ENCODE measurements at regions not wholly inside any gene's neighbourhood (a gene's known extent, or its start where the extent isn't known, plus 50 kb on each side); places are given as distances from the start of the nearest gene placed in this dataset.

DNA sequence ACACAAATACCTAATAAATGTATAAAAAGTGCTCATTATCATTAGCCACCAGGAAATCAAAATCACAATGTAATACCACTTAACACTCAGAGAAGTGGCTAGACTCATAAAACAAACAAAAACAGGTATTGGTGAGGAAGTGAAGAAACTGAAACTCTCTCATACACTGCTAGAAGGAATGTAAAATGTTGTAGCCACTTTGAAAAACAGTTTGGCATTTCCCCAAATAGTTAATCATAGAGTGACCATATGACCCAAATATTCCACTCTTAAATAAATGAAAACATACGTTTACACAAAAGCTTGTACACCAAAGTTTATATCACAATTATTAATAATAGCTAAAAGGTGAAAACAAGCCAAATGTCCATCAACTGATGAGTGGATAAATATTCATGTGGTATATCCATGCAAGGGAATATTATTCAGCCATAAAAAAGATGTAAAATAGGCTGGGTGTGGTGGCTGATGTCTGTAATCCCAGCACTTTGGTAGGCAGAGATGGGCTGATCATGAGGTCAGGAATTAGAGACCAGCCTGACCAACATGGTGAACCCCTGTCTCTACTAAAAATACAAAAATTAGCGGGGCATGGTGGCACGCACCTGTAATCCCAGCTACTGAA lies 86.2 kb upstream of the COL5A2 start:
- Histone ChIP-seq H3K4me1 (ENCODE audit: control insufficient read depth, extremely low read depth, insufficient read depth, low read length) (peaks cover 8% of the 10 kb centered on the region), H2AFZ (ENCODE audit: low read length) (no peak overlapping the region), H3K27me3 (ENCODE audit: control insufficient read depth, insufficient read depth, low read length) (no peaks in the 10 kb centered on the region), H3K79me2 (ENCODE audit: control insufficient read depth, insufficient read depth, low read length) (no peaks in the 10 kb centered on the region), H3K27ac (ENCODE audit: insufficient read depth, low read length) (no peak overlapping the region), H3K36me3 (ENCODE audit: control insufficient read depth, insufficient read depth, low read length) (no peaks in the 10 kb centered on the region), H4K20me1 (ENCODE audit: control insufficient read depth, extremely low read depth, insufficient read depth, low read length) (no peaks in the 10 kb centered on the region), H3K9me3 (ENCODE audit: control insufficient read depth, insufficient read depth, low read depth, low read length) (no peaks in the 10 kb centered on the region), H3K9ac (ENCODE audit: insufficient read depth, low read length) (no peak overlapping the region), H3K4me2 (ENCODE audit: extremely low read depth, insufficient read depth, low read length) (no peak overlapping the region), H3K4me3 (replicated peaks in 1 of 4; ENCODE audit: control extremely low read depth in 1 of 4, insufficient read depth in 1 of 4, low read depth in 3 of 4, low read length in 4 of 4) (no peak overlapping the region)
- no peak for TF ChIP-seq EZH2 (IDR thresholded peaks at IDR 0.05; ENCODE audit: low read length, missing control alignments)
- TF ChIP-seq, protein P1, sequence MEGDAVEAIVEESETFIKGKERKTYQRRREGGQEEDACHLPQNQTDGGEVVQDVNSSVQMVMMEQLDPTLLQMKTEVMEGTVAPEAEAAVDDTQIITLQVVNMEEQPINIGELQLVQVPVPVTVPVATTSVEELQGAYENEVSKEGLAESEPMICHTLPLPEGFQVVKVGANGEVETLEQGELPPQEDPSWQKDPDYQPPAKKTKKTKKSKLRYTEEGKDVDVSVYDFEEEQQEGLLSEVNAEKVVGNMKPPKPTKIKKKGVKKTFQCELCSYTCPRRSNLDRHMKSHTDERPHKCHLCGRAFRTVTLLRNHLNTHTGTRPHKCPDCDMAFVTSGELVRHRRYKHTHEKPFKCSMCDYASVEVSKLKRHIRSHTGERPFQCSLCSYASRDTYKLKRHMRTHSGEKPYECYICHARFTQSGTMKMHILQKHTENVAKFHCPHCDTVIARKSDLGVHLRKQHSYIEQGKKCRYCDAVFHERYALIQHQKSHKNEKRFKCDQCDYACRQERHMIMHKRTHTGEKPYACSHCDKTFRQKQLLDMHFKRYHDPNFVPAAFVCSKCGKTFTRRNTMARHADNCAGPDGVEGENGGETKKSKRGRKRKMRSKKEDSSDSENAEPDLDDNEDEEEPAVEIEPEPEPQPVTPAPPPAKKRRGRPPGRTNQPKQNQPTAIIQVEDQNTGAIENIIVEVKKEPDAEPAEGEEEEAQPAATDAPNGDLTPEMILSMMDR (conservative IDR thresholded peaks at IDR 0.05 in 1 of 2, IDR thresholded peaks at IDR 0.05 in 1 of 2; ENCODE audit: low read depth in 1 of 2, low read length in 2 of 2) = no peak
- peak in 1 of 2 donors; percentile 48 for DNase-seq (ENCODE audit: low read depth in 2 of 2)

DNA sequence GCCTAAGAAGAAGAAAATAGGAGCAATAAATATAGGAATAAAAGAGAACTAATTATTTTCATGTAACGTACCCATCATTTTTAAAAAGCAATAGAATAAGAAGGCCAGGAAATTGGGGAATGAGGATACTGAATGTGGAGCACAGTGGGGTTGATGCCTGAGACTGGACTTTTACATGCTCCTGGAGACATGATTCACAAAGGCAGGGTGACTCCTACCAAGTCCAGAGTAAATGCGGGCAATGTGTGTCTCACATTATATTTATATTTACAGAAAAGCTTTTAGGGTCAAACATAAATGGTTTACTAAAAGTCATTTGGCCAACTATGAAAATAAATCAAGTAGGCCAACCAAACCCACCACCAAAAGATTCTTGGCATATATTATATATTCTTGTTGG lies 87.9 kb upstream of the COL5A2 start:
- peak in 1 of 2 donors; percentile 57 for DNase-seq (ENCODE audit: low read depth in 2 of 2)
- TF ChIP-seq EZH2 (IDR thresholded peaks at IDR 0.05; ENCODE audit: low read length, missing control alignments) = no peak
- TF ChIP-seq, protein P1 (conservative IDR thresholded peaks at IDR 0.05 in 1 of 2, IDR thresholded peaks at IDR 0.05 in 1 of 2; ENCODE audit: low read depth in 1 of 2, low read length in 2 of 2) = no peak
- Histone ChIP-seq H3K79me2 (ENCODE audit: control insufficient read depth, insufficient read depth, low read length) (no peaks in the 10 kb centered on the region), H3K4me3 (replicated peaks in 1 of 4; ENCODE audit: control extremely low read depth in 1 of 4, insufficient read depth in 1 of 4, low read depth in 3 of 4, low read length in 4 of 4) (no peak overlapping the region), H4K20me1 (ENCODE audit: control insufficient read depth, extremely low read depth, insufficient read depth, low read length) (no peaks in the 10 kb centered on the region), H3K9ac (ENCODE audit: insufficient read depth, low read length) (no peak overlapping the region), H3K4me1 (ENCODE audit: control insufficient read depth, extremely low read depth, insufficient read depth, low read length) (peaks cover 5% of the 10 kb centered on the region), H3K9me3 (ENCODE audit: control insufficient read depth, insufficient read depth, low read depth, low read length) (no peaks in the 10 kb centered on the region), H3K27ac (ENCODE audit: insufficient read depth, low read length) (peak overlapping the region; percentile 65), H3K27me3 (ENCODE audit: control insufficient read depth, insufficient read depth, low read length) (no peaks in the 10 kb centered on the region), H3K4me2 (ENCODE audit: extremely low read depth, insufficient read depth, low read length) (no peak overlapping the region), H3K36me3 (ENCODE audit: control insufficient read depth, insufficient read depth, low read length) (no peaks in the 10 kb centered on the region), H2AFZ (ENCODE audit: low read length) (no peak overlapping the region)

DNA sequence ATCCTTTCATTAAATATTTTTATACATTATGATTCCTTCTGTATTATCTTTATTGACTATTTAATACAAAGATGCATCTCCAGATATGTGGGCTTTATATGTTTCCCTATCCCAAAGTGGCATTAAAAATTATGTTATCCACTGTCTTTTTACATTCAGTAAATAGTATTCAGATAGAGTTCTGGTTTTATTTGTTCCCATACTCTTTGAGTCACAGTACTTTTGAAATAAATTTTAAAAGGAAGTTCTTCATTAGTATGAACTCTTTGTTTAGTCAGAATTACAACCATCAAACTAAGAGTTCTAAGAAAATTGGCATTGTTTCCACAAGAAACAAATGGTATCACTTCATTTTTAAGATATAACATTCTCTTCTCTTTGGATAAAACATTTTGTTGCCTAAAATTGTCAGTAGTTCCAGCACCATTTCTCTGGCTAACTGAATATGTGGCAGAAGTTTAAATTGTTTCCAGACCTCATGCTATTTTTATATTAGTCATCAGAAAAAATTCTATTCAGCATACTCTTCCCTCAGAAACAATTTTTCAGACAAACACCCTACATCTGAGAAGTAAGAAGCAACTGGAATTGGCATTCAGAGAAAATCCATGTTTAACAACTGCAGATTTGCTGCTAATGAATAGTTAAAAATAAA lies 88.5 kb upstream of the COL5A2 start:
- no peak overlapping the region for H3K9ac ChIP-seq (ENCODE audit: insufficient read depth, low read length)
- no peak overlapping the region for H3K4me3 ChIP-seq (replicated peaks in 1 of 4; ENCODE audit: control extremely low read depth in 1 of 4, insufficient read depth in 1 of 4, low read depth in 3 of 4, low read length in 4 of 4)
- H4K20me1 ChIP-seq (ENCODE audit: control insufficient read depth, extremely low read depth, insufficient read depth, low read length) = no peaks in the 10 kb centered on the region
- H3K79me2 ChIP-seq (ENCODE audit: control insufficient read depth, insufficient read depth, low read length) = no peaks in the 10 kb centered on the region
- peak overlapping the region; percentile 44 for H3K4me2 ChIP-seq (ENCODE audit: extremely low read depth, insufficient read depth, low read length)
- peaks cover 5% of the 10 kb centered on the region for H3K4me1 ChIP-seq (ENCODE audit: control insufficient read depth, extremely low read depth, insufficient read depth, low read length)
- DNase-seq (ENCODE audit: low read depth in 2 of 2) = peak; percentile 78 to 87
- no peaks in the 10 kb centered on the region for H3K27me3 ChIP-seq (ENCODE audit: control insufficient read depth, insufficient read depth, low read length)
- no peak overlapping the region for H2AFZ ChIP-seq (ENCODE audit: low read length)
- TF ChIP-seq EZH2 (IDR thresholded peaks at IDR 0.05; ENCODE audit: low read length, missing control alignments) = no peak
- TF ChIP-seq, protein P1 (conservative IDR thresholded peaks at IDR 0.05 in 1 of 2, IDR thresholded peaks at IDR 0.05 in 1 of 2; ENCODE audit: low read depth in 1 of 2, low read length in 2 of 2) = no peak
- H3K9me3 ChIP-seq (ENCODE audit: control insufficient read depth, insufficient read depth, low read depth, low read length) = no peaks in the 10 kb centered on the region
- peak overlapping the region; percentile 65 for H3K27ac ChIP-seq (ENCODE audit: insufficient read depth, low read length)
- H3K36me3 ChIP-seq (ENCODE audit: control insufficient read depth, insufficient read depth, low read length) = no peaks in the 10 kb centered on the region

Data from fibroblast of lung (primary cell).